H9 (cell line): ENCODE measurements at regions not wholly inside any gene's neighbourhood (a gene's known extent, or its start where the extent isn't known, plus 50 kb on each side); places are given as distances from the start of the nearest gene placed in this dataset.

ENCODE experiments used
- DNase-seq: peaks from one replicate; pipeline ENCODE4 v3.0.0-alpha.2; 2017
- H2AFZ ChIP-seq: one replicate; pipeline ENCODE4 v1.6.1; 2013; ENCODE audit warnings: mild to moderate bottlenecking, low read length, control low read depth, moderate library complexity
- H2AK5ac ChIP-seq: 2 replicates; pipeline ENCODE4 v1.6.1; 2013; ENCODE audit warnings: low read length, control low read depth, mixed read lengths; ENCODE audit not compliant: insufficient read length
- H2BK120ac ChIP-seq: one replicate; pipeline ENCODE4 v1.6.1; 2013; ENCODE audit warnings: low read depth, mild to moderate bottlenecking, low read length, control low read depth, inconsistent platforms; ENCODE audit not compliant: poor library complexity, severe bottlenecking
- H2BK12ac ChIP-seq: 2 replicates; pipeline ENCODE4 v1.6.1; 2013; ENCODE audit warnings: low read length, control low read depth, mixed read lengths, low read depth; ENCODE audit not compliant: insufficient read length
- H2BK15ac ChIP-seq: 2 replicates; pipeline ENCODE4 v1.6.1; 2013; ENCODE audit warnings: low read depth, low read length, control low read depth
- H2BK20ac ChIP-seq: one replicate; pipeline ENCODE4 v1.6.1; 2013; ENCODE audit warnings: low read depth, mild to moderate bottlenecking, low read length, control low read depth, inconsistent platforms; ENCODE audit not compliant: poor library complexity, severe bottlenecking
- H2BK5ac ChIP-seq: 2 replicates; pipeline ENCODE4 v1.6.1; 2013; ENCODE audit warnings: low read length, control low read depth, mixed read lengths; ENCODE audit not compliant: insufficient read length
- H3K14ac ChIP-seq: 2 replicates; pipeline ENCODE4 v1.6.1; 2013; ENCODE audit warnings: low read length, control low read depth; ENCODE audit not compliant: insufficient read depth
- H3K18ac ChIP-seq: 2 replicates; pipeline ENCODE4 v1.6.1; 2013; ENCODE audit warnings: low read depth, mild to moderate bottlenecking, mixed read lengths, low read length, control low read depth; ENCODE audit not compliant: insufficient read length
- H3K23ac ChIP-seq: 2 replicates; pipeline ENCODE4 v1.6.1; 2013; ENCODE audit warnings: low read length, control low read depth, mixed read lengths, low read depth; ENCODE audit not compliant: insufficient read length
- H3K23me2 ChIP-seq: 2 replicates; pipeline ENCODE4 v1.6.1; 2013; ENCODE audit warnings: low read depth, mild to moderate bottlenecking, mixed read lengths, low read length, control low read depth; ENCODE audit not compliant: insufficient read length, poor library complexity, severe bottlenecking
- H3K27ac ChIP-seq: 2 replicates; pipeline ENCODE4 v1.5.1; 2013; ENCODE audit warnings: low read length, control low read depth, mixed read lengths, low read depth; ENCODE audit not compliant: insufficient read length
- H3K27me3 ChIP-seq: 2 replicates; pipeline ENCODE4 v1.6.1; 2013; ENCODE audit warnings: low read length, control low read depth, inconsistent platforms; ENCODE audit not compliant: insufficient read depth
- H3K4ac ChIP-seq: 2 replicates; pipeline ENCODE4 v1.6.1; 2013; ENCODE audit warnings: low read depth, mild to moderate bottlenecking, control low read depth, inconsistent platforms, low read length, moderate library complexity
- H3K4me1 ChIP-seq: 2 replicates; pipeline ENCODE4 v1.6.1; 2013; ENCODE audit warnings: low read length, control low read depth, inconsistent platforms; ENCODE audit not compliant: insufficient read depth
- H3K4me2 ChIP-seq: 2 replicates; pipeline ENCODE4 v1.6.1; 2013; ENCODE audit warnings: low read length, control low read depth, mixed read lengths; ENCODE audit not compliant: insufficient read length, insufficient read depth
- H3K56ac ChIP-seq: 2 replicates; pipeline ENCODE4 v1.6.1; 2013; ENCODE audit warnings: low read depth, mild to moderate bottlenecking, mixed read lengths, low read length, control low read depth; ENCODE audit not compliant: insufficient read length
- H3K79me1 ChIP-seq: 2 replicates; pipeline ENCODE4 v1.6.1; 2013; ENCODE audit warnings: low read depth, mild to moderate bottlenecking, moderate library complexity, low read length, control low read depth, inconsistent platforms; ENCODE audit not compliant: insufficient read depth, poor library complexity, severe bottlenecking
- H3K79me2 ChIP-seq: 2 replicates; pipeline ENCODE4 v1.6.1; 2013; ENCODE audit warnings: low read length, control low read depth, inconsistent platforms; ENCODE audit not compliant: insufficient read depth
- H3K9ac ChIP-seq: 2 replicates; pipeline ENCODE4 v1.6.1; 2013; ENCODE audit warnings: low read length, control low read depth, mixed read lengths; ENCODE audit not compliant: insufficient read length; ENCODE audit errors: extremely low read depth
- H3K9me3 ChIP-seq: one replicate; pipeline ENCODE4 v1.6.1; 2013; ENCODE audit warnings: low read depth, low read length, inconsistent platforms; ENCODE audit not compliant: control insufficient read depth
- H3T11ph ChIP-seq: one replicate; pipeline ENCODE4 v1.6.1; 2013; ENCODE audit warnings: mild to moderate bottlenecking, low read length, control low read depth, inconsistent platforms
- H4K20me1 ChIP-seq: one replicate; pipeline ENCODE4 v1.6.1; 2013; ENCODE audit not compliant: control insufficient read depth, insufficient read length, insufficient read depth
- H4K5ac ChIP-seq: 2 replicates; pipeline ENCODE4 v1.6.1; 2013; ENCODE audit warnings: low read depth, mild to moderate bottlenecking, mixed read lengths, low read length, control low read depth; ENCODE audit not compliant: insufficient read length
- H4K8ac ChIP-seq: replicated peaks from 2 replicates; pipeline ENCODE4 v1.6.1; 2013; ENCODE audit warnings: low read length, control low read depth, mixed read lengths, low read depth; ENCODE audit not compliant: insufficient read length
- H4K91ac ChIP-seq: 2 replicates; pipeline ENCODE4 v1.6.1; 2013; ENCODE audit warnings: low read depth, mild to moderate bottlenecking, moderate library complexity, mixed read lengths, low read length, control low read depth; ENCODE audit not compliant: insufficient read length
- H3K27ac Mint-ChIP-seq, 3 experiments: 2 replicates in 2 of 3; 3 replicates in 1 of 3; pipeline ENCODE4 v1.8.0; 2020 to 2021; ENCODE audit warnings: mixed read lengths in 3 of 3, mild to moderate bottlenecking in 1 of 3, moderate library complexity in 1 of 3
- H3K27me3 Mint-ChIP-seq: 2 replicates; pipeline ENCODE4 v1.8.0; 2021; ENCODE audit warnings: low read depth, mild to moderate bottlenecking, moderate library complexity, mixed read lengths
- H3K36me3 Mint-ChIP-seq, 3 experiments: 2 replicates in 2 of 3; 3 replicates in 1 of 3; pipeline ENCODE4 v1.8.0; 2020 to 2021; ENCODE audit warnings: low read depth in 3 of 3, mixed read lengths in 3 of 3; ENCODE audit not compliant: insufficient read depth in 1 of 3
- H3K4me1 Mint-ChIP-seq, 2 experiments: 2 replicates each; pipeline ENCODE4 v1.8.0; 2020; ENCODE audit warnings: mixed read lengths in 2 of 2
- H3K4me3 Mint-ChIP-seq, 2 experiments: 2 replicates in 1 of 2; 3 replicates in 1 of 2; pipeline ENCODE4 v1.8.0; 2020 to 2021; ENCODE audit warnings: mild to moderate bottlenecking in 2 of 2, mixed read lengths in 2 of 2, moderate library complexity in 1 of 2
- H3K9me3 Mint-ChIP-seq, 2 experiments: 2 replicates in 1 of 2; 3 replicates in 1 of 2; pipeline ENCODE4 v1.8.0; 2020; ENCODE audit warnings: mild to moderate bottlenecking in 2 of 2, mixed read lengths in 2 of 2, moderate library complexity in 1 of 2
- WGBS: extraction: QIAGEN DNeasy Blood & Tissue Kit; methylation state at CpG from one replicate; pipeline ENCODE4 v1.1.7; 2013; ENCODE audit warnings: missing lambda C conversion rate, low lambda C conversion rate, mixed read lengths; ENCODE audit not compliant: insufficient read length; ENCODE audit errors: extremely low coverage; 5-methylcytosine and 5-hydroxymethylcytosine counted together
- TF ChIP-seq, protein P1 (sequence below): fragments of 200-600 bp; sonication (generic); conservative IDR thresholded peaks from 3 replicates; pipeline ENCODE4 v1.8.0; 2021; ENCODE audit warnings: antibody characterized with exemption, mild to moderate bottlenecking

DNA sequence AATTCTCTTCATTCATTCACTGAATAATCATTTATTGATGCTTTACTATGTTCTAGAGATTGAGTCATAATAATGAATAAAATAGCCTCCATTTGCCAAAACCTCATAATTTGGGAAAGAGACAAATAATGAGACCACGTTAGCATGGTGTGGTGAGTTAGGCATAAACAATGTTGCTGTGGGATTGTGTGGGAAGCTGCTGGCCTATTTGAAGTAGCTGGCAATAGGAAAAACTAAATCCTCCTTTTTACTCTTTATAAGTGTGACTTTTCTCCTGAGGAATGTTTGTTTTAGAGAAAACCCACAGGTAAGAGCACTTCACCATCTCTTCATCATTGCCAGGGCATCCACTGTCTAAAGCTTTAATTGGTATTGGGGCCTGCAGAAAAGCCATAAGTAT lies 95.3 kb downstream of the AREG start:
- Histone ChIP-seq H2BK120ac (no peak overlapping the region), H2BK12ac (no peak overlapping the region), H3K9ac (no peak overlapping the region), H3K4me1 (no peaks in the 10 kb centered on the region; the same call in 1 of the 2 replicates), H3K4ac (no peak overlapping the region), H2BK20ac (no peak overlapping the region), H3K27ac (no peak overlapping the region), H3K18ac (no peak overlapping the region), H4K8ac (no peak overlapping the region), H3T11ph (no peak overlapping the region), H4K5ac (no peak overlapping the region), H4K91ac (no peak overlapping the region), H3K4me2 (no peak overlapping the region), H2AK5ac (no peak overlapping the region), H3K23me2 (no peaks in the 10 kb centered on the region), H3K79me2 (no peaks in the 10 kb centered on the region), H2AFZ (no peak overlapping the region), H2BK15ac (no peak overlapping the region), H4K20me1 (no peaks in the 10 kb centered on the region), H3K27me3 (no peaks in the 10 kb centered on the region), H2BK5ac (no peak overlapping the region), H3K79me1 (no peaks in the 10 kb centered on the region), H3K56ac (no peak overlapping the region), H3K14ac (no peak overlapping the region), H3K9me3 (no peaks in the 10 kb centered on the region), H3K23ac (no peak overlapping the region)
- Mint-ChIP-seq H3K27me3 (no peaks in the 10 kb centered on the region), H3K36me3 (no peaks in the 10 kb centered on the region), H3K9me3 (no peaks in the 10 kb centered on the region), H3K27ac (no peak overlapping the region), H3K4me1 (peaks cover 2 to 3% of the 10 kb centered on the region in 2 experiments), H3K4me3 (no peak overlapping the region)
- TF ChIP-seq, protein P1, sequence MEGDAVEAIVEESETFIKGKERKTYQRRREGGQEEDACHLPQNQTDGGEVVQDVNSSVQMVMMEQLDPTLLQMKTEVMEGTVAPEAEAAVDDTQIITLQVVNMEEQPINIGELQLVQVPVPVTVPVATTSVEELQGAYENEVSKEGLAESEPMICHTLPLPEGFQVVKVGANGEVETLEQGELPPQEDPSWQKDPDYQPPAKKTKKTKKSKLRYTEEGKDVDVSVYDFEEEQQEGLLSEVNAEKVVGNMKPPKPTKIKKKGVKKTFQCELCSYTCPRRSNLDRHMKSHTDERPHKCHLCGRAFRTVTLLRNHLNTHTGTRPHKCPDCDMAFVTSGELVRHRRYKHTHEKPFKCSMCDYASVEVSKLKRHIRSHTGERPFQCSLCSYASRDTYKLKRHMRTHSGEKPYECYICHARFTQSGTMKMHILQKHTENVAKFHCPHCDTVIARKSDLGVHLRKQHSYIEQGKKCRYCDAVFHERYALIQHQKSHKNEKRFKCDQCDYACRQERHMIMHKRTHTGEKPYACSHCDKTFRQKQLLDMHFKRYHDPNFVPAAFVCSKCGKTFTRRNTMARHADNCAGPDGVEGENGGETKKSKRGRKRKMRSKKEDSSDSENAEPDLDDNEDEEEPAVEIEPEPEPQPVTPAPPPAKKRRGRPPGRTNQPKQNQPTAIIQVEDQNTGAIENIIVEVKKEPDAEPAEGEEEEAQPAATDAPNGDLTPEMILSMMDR, result no peak
- WGBS, result no CpG with 5 or more reads among the region's 1 CpG
- DNase-seq, result no peak
